PC-3 (cell line): ENCODE measurements at regions not wholly inside any gene's neighbourhood (a gene's known extent, or its start where the extent isn't known, plus 50 kb on each side); places are given as distances from the start of the nearest gene placed in this dataset.

Experiments
- ATAC-seq: fragments of 200-7000 bp; cut with Tn5 transposase; 2 replicates; pipeline ENCODE4 v1.9.1; 2020; ENCODE audit warnings: mild to moderate bottlenecking, moderate library complexity
- BruUV-seq: library from RNA; stranded (reverse); fragments of 400-500 nt; replicated peaks from 2 replicates; lab custom pipeline; 2021; lab: Mats Ljungman, UMichigan
- CTCF ChIA-PET: fragments of 300-600 bp; sonication (Branson Sonifier 250); formaldehyde crosslinking; loops from one replicate; lab custom pipeline; 2022; ENCODE audit warnings: antibody characterized with exemption; lab: Charles Lee
- POLR2A ChIA-PET: fragments of 300-600 bp; sonication (Branson Sonifier 250); formaldehyde crosslinking; loops from one replicate; lab custom pipeline; 2022; ENCODE audit warnings: antibody characterized with exemption; ENCODE audit not compliant: unreplicated experiment; lab: Charles Lee
- DNase-seq: peaks from one replicate; pipeline ENCODE4 v3.0.0-alpha.2; 2015
- H2AFZ ChIP-seq: fragments of 300-600 bp; sonication (generic); 2 replicates; pipeline ENCODE4 v1.6.0; 2016; ENCODE audit warnings: antibody characterized with exemption, low read length
- H3F3A ChIP-seq: fragments of 300-600 bp; sonication (generic); one replicate; pipeline ENCODE4 v1.6.0; 2017; ENCODE audit warnings: antibody characterized with exemption, low read length, control low read depth, mild to moderate bottlenecking; ENCODE audit not compliant: unreplicated experiment
- H3K27ac ChIP-seq: fragments of 300-600 bp; sonication (generic); 2 replicates; pipeline ENCODE4 v1.5.1; 2016; ENCODE audit warnings: mild to moderate bottlenecking, low read length
- H3K27me3 ChIP-seq: fragments of 300-600 bp; sonication (generic); 2 replicates; pipeline ENCODE4 v1.6.1; 2016; ENCODE audit warnings: low read length, mixed read lengths
- H3K36me3 ChIP-seq: fragments of 300-600 bp; sonication (generic); 2 replicates; pipeline ENCODE4 v1.6.1; 2016; ENCODE audit warnings: low read depth, mixed run types, low read length, mixed read lengths
- H3K4me1 ChIP-seq: fragments of 300-600 bp; sonication (generic); 2 replicates; pipeline ENCODE4 v1.5.1; 2016; ENCODE audit warnings: low read length; ENCODE audit not compliant: insufficient read depth
- H3K4me2 ChIP-seq: fragments of 300-600 bp; sonication (generic); 2 replicates; pipeline ENCODE4 v1.6.0; 2016; ENCODE audit warnings: low read length
- H3K4me3 ChIP-seq: fragments of 300-600 bp; sonication (generic); 2 replicates; pipeline ENCODE4 v1.5.1; 2016; ENCODE audit warnings: mild to moderate bottlenecking, low read length, mixed read lengths
- H3K79me2 ChIP-seq: fragments of 300-600 bp; sonication (generic); 2 replicates; pipeline ENCODE4 v1.6.1; 2017; ENCODE audit warnings: low read length, mixed read lengths
- H3K9ac ChIP-seq: fragments of 300-600 bp; sonication (generic); 2 replicates; pipeline ENCODE4 v1.6.0; 2016; ENCODE audit warnings: mild to moderate bottlenecking, low read length
- H3K9me2 ChIP-seq: fragments of 300-600 bp; sonication (generic); replicated peaks from 2 replicates; pipeline ENCODE4 v1.6.1; 2016; ENCODE audit warnings: mixed run types, low read length, mixed read lengths
- H3K9me3 ChIP-seq: fragments of 300-600 bp; sonication (generic); 2 replicates; pipeline ENCODE4 v1.6.1; 2016; ENCODE audit warnings: low read length, mixed read lengths
- H4K20me1 ChIP-seq: fragments of 300-600 bp; sonication (generic); 2 replicates; pipeline ENCODE4 v1.6.1; 2016; ENCODE audit warnings: low read length, mixed read lengths
- EZH2 ChIP-seq: fragments of 300-600 bp; sonication (generic); IDR thresholded peaks from one replicate; pipeline ENCODE4 v1.6.1; 2017; ENCODE audit warnings: antibody characterized with exemption, mild to moderate bottlenecking, low read length; ENCODE audit not compliant: unreplicated experiment
- EZH2phosphoT487 ChIP-seq: fragments of 300-600 bp; sonication (generic); IDR thresholded peaks from 2 replicates; pipeline ENCODE4 v1.6.1; 2018; ENCODE audit warnings: mild to moderate bottlenecking, antibody characterized with exemption, low read length, borderline replicate concordance
- intact Hi-C: fragments of 100-400 bp; cut with micrococcal nuclease; formaldehyde crosslinking; loops from 2 replicates; pipeline ENCODE4 v1.9.0; 2023
- TF ChIP-seq, protein P1 (sequence below): fragments of 300-600 bp; sonication (generic); conservative IDR thresholded peaks from 2 replicates; pipeline ENCODE4 v1.5.1; 2017; ENCODE audit warnings: antibody characterized with exemption, low read depth, mild to moderate bottlenecking, low read length

DNA sequence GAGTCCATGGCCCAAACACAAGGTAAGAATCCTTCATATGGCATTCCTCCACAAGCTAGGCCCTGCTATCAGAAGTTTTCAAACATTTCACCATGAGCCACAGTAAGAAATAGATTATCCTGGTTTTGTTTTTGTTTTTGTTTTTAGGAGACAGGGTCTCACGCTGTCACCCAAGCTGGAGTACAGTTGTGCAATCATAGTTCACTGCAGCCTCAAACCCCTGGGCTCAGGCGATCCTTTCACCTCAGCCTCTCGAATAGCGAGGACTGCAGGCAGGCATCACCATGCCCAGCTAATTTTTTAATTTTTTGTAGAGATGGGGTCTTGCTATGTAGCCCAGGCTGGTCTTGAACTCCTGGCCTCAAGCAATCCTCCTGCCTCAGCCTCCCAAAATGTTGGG lies 218.8 kb downstream of the TOMM20 start:
- H4K20me1 ChIP-seq: no peaks in the 10 kb centered on the region
- H3K4me2 ChIP-seq: no peak overlapping the region
- CTCF ChIA-PET: no interaction called here
- BruUV-seq: no TSS peak
- no peaks in the 10 kb centered on the region for H3K9me2 ChIP-seq
- DNase-seq (no peak), ATAC-seq (no peak)
- no peaks in the 10 kb centered on the region for H3F3A ChIP-seq
- H3K27ac ChIP-seq: no peak overlapping the region
- POLR2A ChIA-PET: no interaction called here
- H3K79me2 ChIP-seq: no peaks in the 10 kb centered on the region
- no peaks in the 10 kb centered on the region for H3K36me3 ChIP-seq
- H3K4me1 ChIP-seq: no peaks in the 10 kb centered on the region
- H3K9me3 ChIP-seq: no peaks in the 10 kb centered on the region
- H3K9ac ChIP-seq: no peak overlapping the region
- no peak overlapping the region for H3K4me3 ChIP-seq
- no peaks in the 10 kb centered on the region for H3K27me3 ChIP-seq
- TF ChIP-seq EZH2 (no peak), EZH2phosphoT487 (no peak)
- TF ChIP-seq, protein P1, sequence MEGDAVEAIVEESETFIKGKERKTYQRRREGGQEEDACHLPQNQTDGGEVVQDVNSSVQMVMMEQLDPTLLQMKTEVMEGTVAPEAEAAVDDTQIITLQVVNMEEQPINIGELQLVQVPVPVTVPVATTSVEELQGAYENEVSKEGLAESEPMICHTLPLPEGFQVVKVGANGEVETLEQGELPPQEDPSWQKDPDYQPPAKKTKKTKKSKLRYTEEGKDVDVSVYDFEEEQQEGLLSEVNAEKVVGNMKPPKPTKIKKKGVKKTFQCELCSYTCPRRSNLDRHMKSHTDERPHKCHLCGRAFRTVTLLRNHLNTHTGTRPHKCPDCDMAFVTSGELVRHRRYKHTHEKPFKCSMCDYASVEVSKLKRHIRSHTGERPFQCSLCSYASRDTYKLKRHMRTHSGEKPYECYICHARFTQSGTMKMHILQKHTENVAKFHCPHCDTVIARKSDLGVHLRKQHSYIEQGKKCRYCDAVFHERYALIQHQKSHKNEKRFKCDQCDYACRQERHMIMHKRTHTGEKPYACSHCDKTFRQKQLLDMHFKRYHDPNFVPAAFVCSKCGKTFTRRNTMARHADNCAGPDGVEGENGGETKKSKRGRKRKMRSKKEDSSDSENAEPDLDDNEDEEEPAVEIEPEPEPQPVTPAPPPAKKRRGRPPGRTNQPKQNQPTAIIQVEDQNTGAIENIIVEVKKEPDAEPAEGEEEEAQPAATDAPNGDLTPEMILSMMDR: no peak
- intact Hi-C loops: no loop called here
- H2AFZ ChIP-seq: no peak overlapping the region

DNA sequence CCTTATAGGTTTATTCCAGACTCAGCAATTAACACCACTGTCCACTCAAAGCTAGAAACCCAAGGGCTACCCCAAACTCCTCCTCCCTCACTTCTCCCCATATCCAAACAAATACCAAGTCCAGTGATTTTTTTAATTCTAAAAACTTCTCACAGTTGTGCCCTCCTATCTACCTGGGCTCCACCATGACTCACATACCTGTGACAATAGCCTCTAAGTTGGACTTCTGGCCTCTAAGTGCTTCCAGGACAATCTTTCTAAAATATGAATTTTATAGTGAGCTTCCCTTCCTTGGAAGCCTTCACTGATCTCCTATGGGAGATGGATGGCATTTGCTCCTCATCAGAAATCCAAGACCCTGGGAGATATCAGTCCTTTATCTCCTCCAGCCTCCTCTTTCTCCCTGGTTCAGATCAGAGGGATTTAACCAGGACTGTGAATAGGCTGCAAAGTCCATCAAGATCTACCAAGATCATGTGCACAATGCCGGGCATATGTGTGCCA lies 219.3 kb downstream of the TOMM20 start:
- no peak overlapping the region for H3K27ac ChIP-seq
- H3K27me3 ChIP-seq: no peaks in the 10 kb centered on the region
- H3K79me2 ChIP-seq: no peaks in the 10 kb centered on the region
- no peaks in the 10 kb centered on the region for H3K4me1 ChIP-seq
- H2AFZ ChIP-seq: no peak overlapping the region
- TF ChIP-seq EZH2phosphoT487 (no peak), EZH2 (no peak)
- TF ChIP-seq, protein P1: no peak
- H3K9me2 ChIP-seq: no peaks in the 10 kb centered on the region
- no peaks in the 10 kb centered on the region for H3F3A ChIP-seq
- no peak overlapping the region for H3K9ac ChIP-seq
- H3K36me3 ChIP-seq: no peaks in the 10 kb centered on the region
- no peak overlapping the region for H3K4me3 ChIP-seq
- ATAC-seq (no peak), DNase-seq (no peak)
- H3K9me3 ChIP-seq: no peaks in the 10 kb centered on the region
- BruUV-seq: no TSS peak
- intact Hi-C loops: no loop called here
- ChIA-PET POLR2A (no interaction called here), CTCF (no interaction called here)
- H4K20me1 ChIP-seq: no peaks in the 10 kb centered on the region
- no peak overlapping the region for H3K4me2 ChIP-seq

GRCh38 chr1:234908571-234908970 lies 220.1 kb downstream of the TOMM20 start:
- no peaks in the 10 kb centered on the region for H3K36me3 ChIP-seq
- no peaks in the 10 kb centered on the region for H3K9me3 ChIP-seq
- CTCF ChIA-PET: no interaction called here
- H3K4me3 ChIP-seq: no peak overlapping the region
- no peaks in the 10 kb centered on the region for H3K4me1 ChIP-seq
- H3F3A ChIP-seq: no peaks in the 10 kb centered on the region
- intact Hi-C loops: no loop called here
- POLR2A ChIA-PET: no interaction called here
- no peak overlapping the region for H2AFZ ChIP-seq
- H3K9ac ChIP-seq: no peak overlapping the region
- H4K20me1 ChIP-seq: no peaks in the 10 kb centered on the region
- no peak for ATAC-seq
- TF ChIP-seq EZH2 (no peak), EZH2phosphoT487 (no peak)
- TF ChIP-seq, protein P1: no peak
- no peaks in the 10 kb centered on the region for H3K9me2 ChIP-seq
- H3K4me2 ChIP-seq: no peak overlapping the region
- no peak overlapping the region for H3K27ac ChIP-seq
- no peaks in the 10 kb centered on the region for H3K79me2 ChIP-seq
- no TSS peak for BruUV-seq
- DNase-seq: no peak
- H3K27me3 ChIP-seq: no peaks in the 10 kb centered on the region
